KBM-7 (cell line): ENCODE measurements at regions not wholly inside any gene's neighbourhood (a gene's known extent, or its start where the extent isn't known, plus 50 kb on each side); places are given as distances from the start of the nearest gene placed in this dataset.

Experiments used
- DNase-seq: peaks from one replicate; pipeline ENCODE4 v3.0.0-alpha.2; 2015
- in situ Hi-C: fragments of 300-500 bp; cut with MboI; formaldehyde crosslinking; loops from 2 replicates; pipeline ENCODE4 v1.14.3; 2020; ENCODE audit warnings: low sequenced_read_pairs, low pct_unique_long_range_greater_than_20kb, mixed read lengths

DNA sequence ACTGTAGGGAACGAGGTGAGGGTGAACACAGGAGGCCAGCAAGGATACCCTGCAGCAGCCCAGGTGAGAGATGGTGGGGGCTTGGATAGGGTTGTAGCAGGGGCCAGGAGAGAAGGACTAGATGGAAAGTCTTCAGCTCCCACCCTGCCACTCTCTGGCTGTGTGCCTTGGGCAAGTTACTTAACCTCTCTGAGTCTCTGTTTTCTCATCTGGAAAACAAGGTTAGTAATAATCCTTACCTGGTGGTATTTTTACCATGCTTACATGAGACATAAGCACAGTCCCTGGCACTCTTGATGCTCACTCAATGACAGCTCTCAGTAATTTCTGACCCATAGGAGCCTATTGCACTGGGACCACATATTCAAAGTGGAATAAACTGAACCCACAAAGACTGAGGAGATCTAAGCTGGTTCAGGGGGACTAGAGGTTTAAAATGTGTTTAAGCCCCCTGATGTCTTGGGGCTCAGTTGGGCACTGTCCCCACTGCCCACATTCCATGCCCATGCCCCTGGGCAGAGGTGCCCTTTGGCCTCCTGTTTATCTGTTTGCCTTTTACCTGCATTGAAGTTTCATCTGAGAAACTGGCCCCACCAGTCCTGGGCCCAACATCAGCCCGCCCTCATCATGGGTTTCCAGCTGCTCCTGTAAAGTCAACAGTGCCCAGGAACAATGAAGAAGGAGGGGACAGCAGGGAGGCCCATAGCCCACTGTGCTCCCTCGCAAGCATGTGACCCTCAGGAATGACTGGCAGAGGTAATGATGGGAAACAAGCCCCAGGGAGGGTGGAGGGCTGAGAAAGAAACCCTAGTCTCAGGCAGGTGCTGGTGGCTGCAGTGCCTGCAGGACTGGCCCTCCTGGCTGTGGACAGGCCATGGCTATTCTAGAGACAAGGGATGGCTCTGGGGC lies 104.0 kb downstream of the VEGFA start:
- no peak for DNase-seq
- in situ Hi-C loops: no loop called here

DNA sequence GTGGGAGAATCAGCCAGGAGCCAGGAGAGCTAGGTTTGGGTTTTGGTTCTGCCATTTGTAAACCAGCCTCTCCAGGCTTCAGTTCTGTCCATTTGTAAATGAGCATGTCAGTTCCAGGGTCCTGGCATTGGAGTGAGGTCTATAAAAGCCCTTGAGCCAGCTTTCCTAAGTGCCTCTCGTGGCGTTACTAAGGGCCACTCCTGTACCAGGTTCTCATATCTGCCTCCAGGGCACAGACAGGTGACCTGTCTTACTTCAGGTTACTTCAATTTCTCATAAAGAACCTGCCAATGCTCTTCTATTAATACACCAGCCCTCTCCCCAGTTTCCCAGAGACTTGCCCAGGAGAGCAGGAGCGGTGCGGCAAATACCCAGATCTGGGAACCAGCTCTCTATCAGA lies 101.9 kb downstream of the VEGFA start:
- no peak for DNase-seq
- in situ Hi-C loops: no loop called here

DNA sequence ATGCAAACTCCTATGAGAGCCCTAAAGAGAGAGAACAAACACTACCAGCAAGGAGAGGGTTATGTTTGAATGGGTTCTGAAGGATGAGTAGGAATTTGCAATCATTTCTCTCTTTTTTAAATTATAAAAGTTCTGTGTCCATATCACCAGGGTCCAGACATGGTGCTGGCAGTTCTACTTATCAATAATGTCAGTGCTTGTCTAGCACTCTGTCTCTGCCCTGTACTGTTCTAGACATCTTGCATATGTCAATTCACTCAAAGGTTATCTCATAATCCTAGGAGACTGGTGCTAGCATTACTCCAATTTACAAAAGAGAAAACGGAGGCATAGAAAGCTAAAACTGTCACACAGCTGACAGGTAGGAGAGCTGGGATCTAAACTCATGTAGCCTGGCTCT lies 101.3 kb downstream of the VEGFA start:
- DNase-seq: no peak
- in situ Hi-C loops: no loop called here

DNA sequence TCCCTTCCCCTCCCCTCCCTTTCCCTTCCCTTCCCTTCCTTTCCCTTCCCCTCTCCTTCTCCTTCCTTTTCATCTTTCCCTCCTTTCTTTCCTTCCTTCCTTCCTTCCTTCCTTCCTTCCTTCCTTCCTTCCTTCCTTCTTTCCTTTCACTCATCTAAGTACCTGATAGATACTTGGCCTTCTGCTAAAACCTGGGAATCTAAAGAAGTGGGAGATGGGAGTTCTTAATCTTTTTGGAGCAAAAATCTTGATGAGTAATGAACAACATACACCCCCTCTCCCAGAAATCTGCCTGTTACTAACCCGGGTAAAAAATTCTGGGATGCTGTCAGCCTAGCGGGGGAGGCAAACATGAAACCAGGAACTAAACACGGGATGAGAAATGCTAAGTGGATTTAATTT lies 100.7 kb downstream of the VEGFA start:
- no peak for DNase-seq
- in situ Hi-C loops: no loop called here

DNA sequence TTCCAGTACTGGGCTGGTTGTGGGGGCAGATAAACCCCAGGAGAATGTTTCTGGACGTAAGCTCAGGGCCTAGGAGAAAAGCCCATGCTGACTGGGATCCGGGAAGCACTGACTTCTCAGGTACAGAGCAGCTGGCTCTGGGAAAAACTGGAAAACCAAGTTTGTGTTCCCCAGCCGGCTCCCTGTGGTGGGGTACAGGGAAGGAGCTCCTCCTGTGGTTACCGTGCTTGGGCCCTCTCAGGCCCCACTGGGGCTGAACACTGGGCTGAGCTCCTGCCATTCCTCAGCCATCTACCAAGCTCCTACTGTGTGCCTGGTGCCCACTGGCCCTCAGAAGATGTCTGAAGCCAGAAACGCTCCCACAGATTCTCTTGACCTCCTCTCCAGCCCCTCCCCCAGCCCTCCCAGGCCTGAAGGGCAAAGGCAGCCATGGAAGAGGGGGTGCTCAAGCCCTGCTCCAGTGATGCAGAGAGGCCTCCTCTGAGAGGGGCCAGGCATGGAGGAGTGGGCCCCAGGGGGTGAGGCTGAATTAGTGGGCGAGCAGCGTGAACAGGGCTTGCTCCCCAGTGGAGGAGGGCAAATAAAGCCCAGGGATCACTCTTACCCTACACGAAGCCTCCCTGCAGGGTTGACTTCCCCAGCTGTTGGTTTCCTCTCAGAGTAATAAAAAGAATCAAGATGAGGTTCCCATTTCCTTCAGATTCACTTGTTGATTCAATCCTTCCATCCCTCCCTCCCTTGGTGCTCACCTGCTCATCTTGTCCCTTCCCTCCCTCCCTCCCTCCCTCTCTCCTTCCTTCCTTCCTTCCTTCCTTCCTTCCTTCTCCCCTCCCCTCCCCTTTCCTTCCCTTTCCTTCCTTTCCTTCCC lies 100.0 kb downstream of the VEGFA start:
- DNase-seq: no peak
- in situ Hi-C loops: no loop called here

DNA sequence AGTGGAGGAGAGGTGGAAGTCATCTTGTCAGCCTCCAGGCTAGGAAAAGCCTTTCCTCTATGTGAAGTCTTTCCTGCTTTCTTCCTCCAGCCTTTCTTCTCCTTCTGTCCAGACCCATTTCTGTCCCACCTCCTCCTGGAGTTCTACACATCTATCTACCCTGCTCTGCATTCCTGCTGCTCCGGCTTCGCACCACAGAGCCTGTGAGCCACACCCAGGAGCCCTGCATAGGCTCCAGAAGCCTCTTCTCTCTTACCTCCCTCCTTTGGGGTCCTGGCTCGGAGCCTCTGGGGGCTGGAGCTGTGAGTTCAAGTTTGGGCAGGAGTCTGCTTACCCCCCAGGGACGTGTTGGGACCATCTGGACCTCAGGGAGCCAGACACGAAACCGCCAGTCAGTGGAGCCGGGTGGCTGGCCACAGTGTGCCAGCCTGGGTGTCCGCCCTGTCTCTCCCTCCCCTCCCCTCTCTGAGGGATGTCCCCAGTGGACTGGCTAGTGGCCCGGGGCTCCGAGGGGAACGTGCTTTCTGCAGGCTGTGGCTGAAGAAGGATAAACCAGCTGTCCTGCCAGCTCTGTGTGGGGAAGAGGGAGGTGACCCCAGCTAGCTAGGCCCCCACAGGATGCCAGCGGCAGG lies 99.2 kb downstream of the VEGFA start:
- in situ Hi-C loops: no loop called here
- no peak for DNase-seq

DNA sequence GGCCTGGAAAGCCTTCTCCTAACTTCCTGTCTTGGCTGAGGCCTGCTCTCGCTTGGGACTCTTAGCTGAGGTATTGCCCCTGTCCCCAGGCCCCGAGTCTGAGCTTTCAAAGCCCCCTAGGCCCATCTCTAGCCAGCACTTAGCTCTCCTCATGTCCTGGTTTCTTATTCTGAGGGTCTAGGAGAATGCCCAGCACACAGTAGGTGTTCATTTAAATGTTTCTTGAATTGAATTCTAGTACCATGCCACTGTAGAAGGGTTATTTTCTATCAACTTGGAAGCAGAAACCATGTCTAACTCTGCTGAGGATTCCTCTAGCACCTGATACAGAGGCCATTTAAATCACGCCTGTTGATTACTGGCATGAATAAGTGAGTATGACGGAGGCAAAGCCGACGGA lies 98.5 kb downstream of the VEGFA start:
- in situ Hi-C loops: no loop called here

DNA sequence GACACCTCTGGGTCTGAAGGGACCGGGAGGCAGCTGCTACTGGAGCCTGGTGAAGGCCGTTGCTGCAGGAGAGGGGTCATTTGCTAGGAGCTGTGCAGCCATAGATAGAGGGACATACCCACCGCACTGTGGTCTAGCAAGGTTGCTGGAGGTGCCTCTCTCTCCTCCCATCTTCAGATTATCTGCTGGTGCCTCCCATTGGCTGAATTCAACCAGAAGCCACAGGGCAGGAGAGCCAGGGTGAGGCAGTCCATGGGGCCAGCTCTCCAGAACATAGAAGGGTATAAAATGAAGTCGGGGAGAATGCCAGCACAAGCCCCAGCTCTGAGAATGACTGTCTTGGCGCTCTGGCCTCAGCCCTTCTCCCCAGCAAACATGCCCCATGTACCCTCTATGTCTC lies 98.0 kb downstream of the VEGFA start:
- no peak for DNase-seq
- in situ Hi-C loops: no loop called here

More for the DNA sequence above, 98.5 kb downstream of the VEGFA start:
- DNase-seq: no peak

DNA sequence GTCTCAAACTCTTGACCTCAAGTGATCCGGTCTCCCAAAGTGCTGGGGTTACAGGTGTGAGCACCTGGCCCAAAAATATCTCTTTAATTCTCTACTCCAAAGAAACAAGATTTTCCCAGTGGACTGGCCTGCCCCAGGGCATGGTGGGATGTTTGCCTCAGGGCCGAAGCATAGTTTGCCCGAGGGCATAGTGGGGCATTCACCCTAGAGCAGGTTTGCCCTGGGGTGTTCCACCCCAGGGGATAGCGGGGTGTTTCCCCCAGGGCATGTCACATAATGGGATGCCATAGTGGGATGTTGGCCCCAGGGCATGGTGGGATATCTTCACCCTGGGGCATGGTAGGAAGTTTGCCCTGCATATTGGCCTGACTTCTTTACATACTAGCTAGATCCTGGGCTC lies 97.2 kb downstream of the VEGFA start:
- in situ Hi-C loops: no loop called here
- no peak for DNase-seq

DNA sequence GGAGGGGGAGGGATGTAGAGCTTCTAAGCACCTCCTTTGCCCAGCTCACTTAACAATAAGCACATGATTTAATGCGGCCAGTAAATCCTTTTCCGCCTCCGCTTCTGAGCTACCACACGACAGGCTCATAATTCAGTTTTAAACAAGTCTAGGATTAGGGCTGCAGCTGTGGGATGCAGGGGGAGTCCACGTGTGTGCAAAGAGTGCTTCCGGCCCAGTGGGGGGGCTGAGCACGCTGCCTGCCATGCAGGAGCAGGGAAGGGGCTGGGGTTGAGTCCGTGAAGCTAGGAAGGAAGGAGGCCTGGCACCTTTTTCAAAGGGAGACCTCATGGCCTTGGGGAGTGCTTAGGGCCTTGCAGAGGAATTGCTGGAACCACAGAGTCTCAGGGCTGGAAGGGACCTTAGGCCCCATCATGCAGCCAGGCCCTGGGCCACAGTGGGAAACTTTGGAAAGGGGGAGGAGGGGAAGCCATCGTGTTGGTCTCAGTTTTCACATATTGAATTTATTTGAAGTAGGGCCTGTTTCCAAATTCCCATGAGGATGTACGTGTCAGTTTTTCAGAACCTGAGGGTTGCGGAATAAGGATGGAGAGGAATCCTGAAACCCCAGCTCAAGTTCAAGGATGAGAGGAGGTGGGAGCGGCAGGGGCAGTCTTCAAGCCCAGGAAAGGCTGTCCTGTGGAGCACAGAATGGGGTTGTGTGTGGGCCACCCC lies 96.1 kb downstream of the VEGFA start:
- in situ Hi-C loops: no loop called here
- DNase-seq: no peak

DNA sequence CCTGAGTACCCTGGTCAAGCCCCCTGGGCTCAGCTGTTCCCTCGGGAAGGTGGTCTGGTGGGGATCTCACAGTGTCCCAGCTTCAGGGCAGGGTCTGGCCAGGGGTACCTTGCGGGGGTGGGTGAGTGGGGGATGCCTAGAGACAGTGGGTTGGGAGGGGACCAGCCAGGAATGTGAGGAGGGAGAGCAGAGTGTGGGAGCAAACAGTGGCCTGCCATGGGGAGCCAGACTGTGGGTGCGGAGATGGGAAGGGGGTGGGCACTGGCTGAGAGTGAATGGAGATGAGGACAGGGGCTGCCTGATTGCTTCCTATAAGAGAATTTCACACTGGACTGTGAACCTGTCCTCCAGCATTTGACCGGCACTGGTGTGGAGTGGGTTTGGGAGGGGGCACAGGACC lies 95.1 kb downstream of the VEGFA start:
- in situ Hi-C loops: no loop called here
- DNase-seq: no peak

DNA sequence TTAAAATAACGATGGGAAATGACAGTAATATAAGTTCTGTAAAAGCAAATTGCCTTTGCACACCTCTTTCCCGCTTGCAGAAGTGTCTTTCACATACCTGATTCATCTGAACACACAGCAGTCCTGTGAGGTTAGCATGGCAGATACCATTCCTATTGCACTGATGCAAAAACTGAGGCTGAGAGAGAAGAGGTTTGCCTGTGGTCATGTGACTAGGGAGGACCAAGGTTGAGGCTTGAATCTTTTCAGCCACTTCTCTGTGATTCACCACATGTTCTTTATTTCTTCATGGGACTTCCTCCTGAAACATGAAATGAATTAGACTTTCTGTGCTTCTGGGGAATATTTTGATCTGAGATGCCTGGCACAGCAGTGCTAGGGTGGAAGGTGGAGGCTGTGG lies 92.9 kb downstream of the VEGFA start:
- no peak for DNase-seq
- in situ Hi-C loops: no loop called here

DNA sequence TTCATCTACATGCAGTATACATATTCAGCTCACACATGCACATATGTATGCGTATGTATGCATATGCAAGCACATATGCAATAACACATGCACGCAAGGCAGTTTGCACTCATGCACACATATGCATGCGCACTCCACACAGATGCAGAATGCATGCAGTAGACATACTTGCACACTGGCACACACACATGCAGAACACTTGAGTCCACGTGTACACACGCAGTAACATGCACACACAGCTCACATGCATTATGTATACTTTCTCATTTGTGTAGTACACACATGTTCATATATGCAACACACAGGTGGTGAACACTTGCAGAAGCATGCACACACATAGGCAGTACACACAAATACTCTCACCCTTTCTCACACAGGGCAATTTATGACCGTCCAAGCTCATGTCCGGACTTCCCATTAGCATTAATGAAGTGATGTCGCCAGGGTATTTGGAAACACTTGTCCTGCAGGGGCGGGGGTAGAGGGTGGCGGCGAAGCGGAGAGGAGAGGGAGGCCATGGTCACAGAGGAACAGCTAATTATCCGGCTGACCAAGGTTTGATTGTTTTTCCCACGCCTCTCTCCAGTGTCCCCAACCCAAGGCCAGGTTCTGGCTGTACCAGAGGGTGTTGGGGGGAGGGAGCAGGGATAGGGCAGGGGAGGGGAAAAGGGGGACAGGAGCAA lies 91.3 kb downstream of the VEGFA start:
- in situ Hi-C loops: no loop called here

DNA sequence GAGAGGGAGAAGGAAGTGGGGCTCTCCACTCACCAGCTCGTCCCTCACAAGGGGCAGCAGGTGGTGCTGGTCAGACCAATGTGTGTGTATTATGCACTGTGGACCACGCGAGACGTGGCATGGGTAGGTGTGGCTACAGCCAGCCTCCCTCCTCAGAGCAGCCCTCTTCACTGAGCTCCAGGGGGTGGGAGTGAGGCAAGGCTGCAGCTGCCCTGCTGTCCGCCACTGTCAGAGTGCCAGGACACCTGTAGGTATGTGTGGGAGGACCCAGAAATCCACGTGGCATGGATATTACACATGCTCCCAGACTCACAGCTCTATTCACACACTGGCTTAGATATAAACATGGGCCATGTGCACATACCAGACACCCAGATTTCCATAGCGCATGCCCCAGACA lies 90.3 kb downstream of the VEGFA start:
- in situ Hi-C loops: no loop called here
- DNase-seq: no peak

More for the DNA sequence above, 91.3 kb downstream of the VEGFA start:
- no peak for DNase-seq

DNA sequence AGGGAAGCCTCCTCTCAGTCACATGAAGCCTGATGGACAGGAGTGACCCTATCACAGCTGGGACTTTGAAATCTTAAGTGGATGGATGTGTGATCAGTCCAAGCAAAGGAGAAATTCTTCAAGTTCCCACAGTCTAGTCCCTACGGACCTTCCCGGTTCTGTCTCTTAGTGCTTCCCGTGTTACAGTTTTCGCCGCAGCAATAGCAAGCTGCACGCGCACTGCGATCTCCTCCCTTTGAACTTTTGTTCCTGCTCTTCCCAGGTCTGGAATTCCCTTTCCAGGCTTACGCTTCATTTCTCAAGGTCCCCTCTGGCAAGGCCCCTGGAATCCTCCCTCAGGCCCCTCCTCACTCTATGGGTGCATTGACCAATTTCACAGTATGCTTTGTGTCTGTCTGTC lies 89.2 kb downstream of the VEGFA start:
- no peak for DNase-seq
- in situ Hi-C loops: no loop called here

DNA sequence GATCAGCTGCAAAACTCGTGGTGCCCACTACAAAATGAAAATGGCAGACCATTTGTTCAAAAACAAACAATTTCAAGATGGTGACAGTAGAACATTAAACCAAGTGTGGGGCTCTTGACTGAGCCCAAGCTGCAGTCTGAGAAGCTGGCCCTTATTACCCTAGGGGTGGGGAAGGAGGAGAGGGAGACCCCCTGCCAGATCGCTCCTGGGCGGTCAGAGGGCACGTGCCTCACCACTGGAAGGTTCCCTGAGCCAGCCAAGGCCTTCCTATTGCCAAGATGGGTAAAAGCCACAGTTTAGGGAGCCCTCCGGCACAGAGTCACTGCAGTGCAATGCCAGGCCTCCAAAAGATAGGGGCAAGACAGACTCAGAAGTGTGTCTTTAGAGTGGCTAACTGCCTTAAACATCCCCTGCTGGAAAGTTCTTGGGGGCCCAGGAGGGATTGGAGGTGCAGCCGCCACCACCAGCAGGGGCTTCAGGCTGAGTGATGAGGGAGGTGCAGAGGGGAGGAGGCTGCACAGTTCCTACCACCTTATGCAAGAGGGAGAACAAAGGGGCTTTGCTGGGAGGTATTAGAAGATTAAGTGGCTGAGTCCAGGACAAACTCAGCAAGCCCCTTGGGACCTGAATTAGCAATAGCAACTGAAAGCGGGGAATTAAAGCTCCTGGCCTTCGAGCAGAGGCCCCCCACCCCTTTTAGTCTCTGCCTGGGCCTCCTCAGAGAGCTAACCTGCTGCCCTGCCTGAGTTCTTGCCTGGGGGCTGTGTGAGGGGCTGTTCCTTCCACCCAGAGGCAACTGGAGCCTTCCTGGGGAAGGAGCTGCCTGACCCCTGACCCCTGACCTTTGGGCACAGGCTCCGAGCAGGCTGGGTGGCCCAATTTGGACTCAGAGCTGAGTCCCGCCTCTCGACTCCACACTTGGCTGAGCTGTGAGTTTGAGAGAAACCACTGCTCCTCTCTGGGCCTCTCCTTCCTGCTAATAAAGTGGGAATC lies 88.4 kb downstream of the VEGFA start:
- no peak for DNase-seq
- in situ Hi-C loops: no loop called here

DNA sequence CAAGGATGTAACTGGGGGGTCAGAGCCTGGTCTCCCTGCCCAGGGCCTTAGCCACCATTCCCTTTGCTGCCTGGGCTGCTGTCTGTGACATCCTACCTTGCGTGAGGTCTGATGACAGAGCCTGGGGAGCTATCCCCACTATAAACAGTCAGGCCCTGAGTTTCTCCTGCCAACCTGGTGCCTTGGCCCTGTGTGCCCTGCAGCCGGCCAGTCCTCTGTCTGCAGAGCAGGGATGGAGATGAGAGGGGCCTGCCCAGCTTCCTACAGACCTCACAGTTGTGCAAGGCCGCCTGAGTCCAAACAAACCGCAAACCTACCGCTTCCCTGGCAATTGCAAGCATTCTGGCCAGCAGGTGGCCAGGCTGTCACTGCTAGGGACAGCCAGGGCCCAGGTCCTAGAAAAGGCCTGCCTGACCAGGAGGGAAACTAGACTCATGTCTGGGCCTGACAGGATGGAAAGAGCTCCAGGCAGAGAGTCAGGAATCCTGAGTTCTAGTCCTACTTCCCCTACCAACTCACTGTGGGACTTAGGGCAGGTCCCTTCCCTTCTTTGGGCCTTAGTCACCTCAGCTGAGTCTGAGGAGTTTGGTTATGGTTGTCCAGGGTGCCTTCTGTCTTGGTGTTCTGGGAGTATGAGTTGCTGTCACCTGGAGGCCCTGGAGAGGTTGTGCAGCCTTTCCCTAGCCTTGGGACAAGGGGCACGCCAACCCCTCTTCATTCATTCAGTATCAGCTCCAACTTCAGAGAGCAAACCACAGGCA lies 86.2 kb downstream of the VEGFA start:
- DNase-seq: peak; percentile 23
- in situ Hi-C loops: no loop called here
